ENCODE measurements at regions not wholly inside any gene's neighbourhood (a gene's known extent, or its start where the extent isn't known, plus 50 kb on each side); places are given as distances from the start of the nearest gene placed in this dataset.

DNA sequence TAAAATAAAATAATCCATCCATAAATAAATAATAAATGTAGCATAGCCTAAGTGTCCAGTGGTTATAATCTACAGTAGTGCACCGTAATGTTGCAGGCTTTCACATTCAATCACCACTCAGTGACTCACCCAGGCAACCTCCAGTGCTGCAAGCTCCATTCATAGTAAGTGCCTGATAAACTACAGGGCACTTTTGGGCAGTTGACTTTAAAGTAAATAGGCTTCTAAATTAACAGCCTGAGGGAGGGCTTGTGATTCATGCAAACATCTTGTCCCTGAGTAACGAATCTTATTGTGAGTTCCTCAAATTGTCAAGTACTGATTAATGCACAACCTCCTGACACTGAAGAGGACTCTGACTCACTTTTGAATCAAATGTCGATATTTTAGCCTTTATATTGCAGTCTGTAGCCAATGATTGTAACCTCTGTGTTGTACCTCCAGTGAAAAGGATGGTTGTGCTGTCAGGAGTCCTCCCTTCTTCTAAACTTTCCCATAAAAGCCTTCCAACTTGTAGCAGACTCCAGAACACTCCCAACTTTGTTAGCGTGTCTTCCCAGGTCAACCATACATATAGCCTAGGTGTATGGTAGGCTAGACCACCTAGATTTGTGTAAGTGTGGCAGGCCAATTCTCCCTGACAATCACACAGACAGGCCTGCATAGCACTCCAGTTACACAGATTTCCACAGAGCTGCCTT, 55.0 kb upstream of the BICD1 start:
- TF ChIP-seq, protein P1, sequence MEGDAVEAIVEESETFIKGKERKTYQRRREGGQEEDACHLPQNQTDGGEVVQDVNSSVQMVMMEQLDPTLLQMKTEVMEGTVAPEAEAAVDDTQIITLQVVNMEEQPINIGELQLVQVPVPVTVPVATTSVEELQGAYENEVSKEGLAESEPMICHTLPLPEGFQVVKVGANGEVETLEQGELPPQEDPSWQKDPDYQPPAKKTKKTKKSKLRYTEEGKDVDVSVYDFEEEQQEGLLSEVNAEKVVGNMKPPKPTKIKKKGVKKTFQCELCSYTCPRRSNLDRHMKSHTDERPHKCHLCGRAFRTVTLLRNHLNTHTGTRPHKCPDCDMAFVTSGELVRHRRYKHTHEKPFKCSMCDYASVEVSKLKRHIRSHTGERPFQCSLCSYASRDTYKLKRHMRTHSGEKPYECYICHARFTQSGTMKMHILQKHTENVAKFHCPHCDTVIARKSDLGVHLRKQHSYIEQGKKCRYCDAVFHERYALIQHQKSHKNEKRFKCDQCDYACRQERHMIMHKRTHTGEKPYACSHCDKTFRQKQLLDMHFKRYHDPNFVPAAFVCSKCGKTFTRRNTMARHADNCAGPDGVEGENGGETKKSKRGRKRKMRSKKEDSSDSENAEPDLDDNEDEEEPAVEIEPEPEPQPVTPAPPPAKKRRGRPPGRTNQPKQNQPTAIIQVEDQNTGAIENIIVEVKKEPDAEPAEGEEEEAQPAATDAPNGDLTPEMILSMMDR (IDR thresholded peaks at IDR 0.05; ENCODE audit: low read depth, low read length), result no peak

DNA sequence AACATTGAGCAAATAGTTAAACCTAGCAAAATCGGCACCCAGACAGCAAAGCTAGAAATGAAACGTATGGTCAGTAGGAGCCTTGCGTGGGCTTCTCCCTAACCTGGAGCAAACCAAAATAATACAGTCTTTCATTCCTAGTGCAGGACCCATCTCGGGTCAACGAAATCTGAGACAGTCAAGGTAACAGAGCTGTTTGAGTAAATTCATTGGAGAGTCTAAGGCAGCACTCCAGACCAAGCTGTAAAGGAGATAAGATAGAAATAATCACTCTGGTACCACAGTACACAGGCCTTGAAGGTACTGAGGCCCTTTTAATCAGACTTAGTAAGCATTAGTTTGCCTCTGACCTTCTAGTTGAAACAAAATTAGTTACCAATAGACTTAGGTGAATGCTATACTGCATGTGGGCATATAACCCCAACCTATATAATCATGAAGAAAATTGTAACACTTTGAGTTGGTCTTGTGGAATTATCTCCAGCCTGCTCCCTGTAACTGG, 54.4 kb upstream of the BICD1 start:
- H3K9me3 ChIP-seq, result no peaks in the 10 kb centered on the region
- no peaks in the 10 kb centered on the region for H3K36me3 ChIP-seq
- H3K27me3 ChIP-seq, result no peaks in the 10 kb centered on the region
- no peak for DNase-seq
- H3K4me3 ChIP-seq (ENCODE audit: low read depth, low read length), result no peak overlapping the region
- no peaks in the 10 kb centered on the region for H3K4me1 ChIP-seq
- TF ChIP-seq, protein P1 (IDR thresholded peaks at IDR 0.05; ENCODE audit: low read depth, low read length), result no peak

More for the DNA sequence above, 55.0 kb upstream of the BICD1 start:
- H3K4me3 ChIP-seq (ENCODE audit: low read depth, low read length), result no peak overlapping the region
- H3K36me3 ChIP-seq, result no peaks in the 10 kb centered on the region
- no peak for DNase-seq
- no peaks in the 10 kb centered on the region for H3K4me1 ChIP-seq
- no peaks in the 10 kb centered on the region for H3K9me3 ChIP-seq
- H3K27me3 ChIP-seq, result no peaks in the 10 kb centered on the region

DNA sequence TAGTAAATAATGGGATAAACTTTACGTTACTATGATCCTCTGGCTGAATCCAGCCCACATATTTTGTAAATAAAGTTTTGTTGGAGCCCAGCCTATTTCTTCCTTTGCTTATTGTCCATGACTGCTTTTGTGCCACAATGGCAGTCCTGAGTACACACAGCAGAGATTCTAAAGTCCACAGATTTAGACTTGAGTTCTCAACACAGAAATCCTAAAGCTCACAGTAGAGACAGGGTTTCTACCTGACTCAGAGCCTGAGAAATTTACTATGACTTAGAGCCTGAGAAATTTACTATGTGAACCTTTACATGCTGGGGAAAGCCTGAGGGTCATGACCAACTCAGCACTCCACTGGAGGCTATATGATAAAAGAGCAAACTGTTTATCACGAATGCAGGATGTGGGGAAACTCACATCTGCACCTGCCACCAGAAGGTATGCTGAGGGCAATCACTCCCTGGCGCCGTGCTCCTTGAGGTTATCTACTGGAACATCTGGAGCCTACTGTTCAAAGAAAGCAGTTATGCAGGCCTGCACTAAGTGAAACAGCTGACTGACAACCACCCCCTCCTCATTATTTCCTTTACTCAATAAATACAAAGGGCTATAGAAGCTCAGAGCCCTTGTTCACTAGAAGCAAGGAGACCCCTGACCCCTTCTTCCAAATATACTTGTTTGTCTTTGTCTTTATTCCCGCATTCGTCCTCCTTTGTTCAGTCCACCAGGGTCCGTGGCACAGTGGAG, 52.6 kb upstream of the BICD1 start:
- TF ChIP-seq, protein P1 (IDR thresholded peaks at IDR 0.05; ENCODE audit: low read depth, low read length), result no peak
- H3K27me3 ChIP-seq, result no peaks in the 10 kb centered on the region

More for the DNA sequence above, 52.6 kb upstream of the BICD1 start:
- Histone ChIP-seq H3K36me3 (no peaks in the 10 kb centered on the region), H3K4me3 (ENCODE audit: low read depth, low read length) (no peak overlapping the region), H3K9me3 (no peaks in the 10 kb centered on the region), H3K4me1 (no peaks in the 10 kb centered on the region)
- no peak for DNase-seq

All from BE2C (cell line).